HUES64 (cell line): ENCODE measurements at regions not wholly inside any gene's neighbourhood (a gene's known extent, or its start where the extent isn't known, plus 50 kb on each side); places are given as distances from the start of the nearest gene placed in this dataset.

Experiments
- H3K27ac ChIP-seq: 2 replicates; pipeline ENCODE4 v1.7.0; 2013; ENCODE audit warnings: low read depth, low read length, inconsistent platforms
- H3K27me3 ChIP-seq: 2 replicates; pipeline ENCODE4 v1.6.1; 2013; ENCODE audit warnings: mild to moderate bottlenecking, low read length; ENCODE audit not compliant: insufficient read depth
- H3K36me3 ChIP-seq: 2 replicates; pipeline ENCODE4 v1.6.1; 2013; ENCODE audit warnings: mild to moderate bottlenecking, low read length; ENCODE audit not compliant: insufficient read depth
- H3K4me1 ChIP-seq: 2 replicates; pipeline ENCODE4 v1.6.1; 2013; ENCODE audit warnings: mild to moderate bottlenecking, low read length, moderate library complexity; ENCODE audit not compliant: insufficient read depth
- H3K4me3 ChIP-seq: 2 replicates; pipeline ENCODE4 v1.5.1; 2013; ENCODE audit warnings: mild to moderate bottlenecking, low read length, moderate library complexity
- H3K9ac ChIP-seq: 2 replicates; pipeline ENCODE4 v1.6.1; 2013; ENCODE audit warnings: mild to moderate bottlenecking, low read depth, low read length
- H3K9me3 ChIP-seq: 2 replicates; pipeline ENCODE4 v1.6.1; 2013; ENCODE audit warnings: low read depth, low read length; ENCODE audit not compliant: insufficient read depth
- WGBS: fragments of 150-250, 120-280 bp; methylation state at CpG from one replicate; pipeline ENCODE4 v1.1.7; 2013; ENCODE audit warnings: missing lambda C conversion rate; 5-methylcytosine and 5-hydroxymethylcytosine counted together

DNA sequence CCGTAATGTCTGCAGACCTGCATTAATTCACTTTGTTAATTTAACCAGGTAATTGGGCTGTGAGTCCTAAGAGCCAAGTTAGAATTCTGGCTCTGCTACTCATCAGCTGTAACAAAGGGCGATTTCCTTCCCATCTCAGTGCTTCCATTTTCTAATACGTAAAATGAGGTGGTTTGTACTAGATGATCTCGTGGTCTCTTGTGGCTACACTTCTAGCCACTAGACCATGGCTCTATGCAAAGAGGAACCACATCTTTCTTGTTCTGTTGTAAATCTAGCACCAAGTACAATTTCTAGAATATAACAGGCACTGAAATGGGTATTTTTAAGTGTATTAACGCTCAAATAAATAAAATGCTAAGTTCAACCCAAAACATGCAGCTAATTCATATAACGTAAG is 174.4 kb upstream of the THBS1 start:
- Histone ChIP-seq H3K9me3 (no peaks in the 10 kb centered on the region), H3K36me3 (no peaks in the 10 kb centered on the region), H3K4me3 (no peak overlapping the region), H3K27ac (no peak overlapping the region), H3K9ac (no peak overlapping the region), H3K4me1 (no peaks in the 10 kb centered on the region), H3K27me3 (no peaks in the 10 kb centered on the region)
- WGBS: 97% methylated on average over 6 of the region's 6 CpGs

DNA sequence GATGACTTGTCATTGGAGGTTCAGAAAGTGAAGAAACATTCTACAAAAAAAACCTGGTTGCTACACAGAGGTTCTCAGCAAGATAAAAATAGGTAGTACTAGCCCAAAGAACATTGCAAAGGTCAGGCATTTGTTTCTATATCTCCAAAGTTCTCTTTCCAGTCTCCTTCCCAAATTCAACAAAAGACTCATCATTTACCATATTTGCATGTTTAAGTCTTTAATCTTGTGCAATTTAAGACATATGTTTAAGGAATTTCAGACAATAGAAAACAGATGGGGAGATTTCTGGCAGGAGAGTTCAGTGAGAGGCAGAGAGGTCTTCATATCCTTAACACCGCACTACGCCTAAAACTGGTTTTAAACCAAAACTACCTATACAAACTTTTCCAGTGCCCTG is 173.8 kb upstream of the THBS1 start:
- 100% methylated on average over 2 of the region's 2 CpGs for WGBS
- no peaks in the 10 kb centered on the region for H3K4me1 ChIP-seq
- H3K36me3 ChIP-seq: no peaks in the 10 kb centered on the region
- H3K27ac ChIP-seq: no peak overlapping the region
- H3K9me3 ChIP-seq: no peaks in the 10 kb centered on the region
- no peaks in the 10 kb centered on the region for H3K27me3 ChIP-seq
- H3K4me3 ChIP-seq: no peak overlapping the region
- no peak overlapping the region for H3K9ac ChIP-seq

DNA sequence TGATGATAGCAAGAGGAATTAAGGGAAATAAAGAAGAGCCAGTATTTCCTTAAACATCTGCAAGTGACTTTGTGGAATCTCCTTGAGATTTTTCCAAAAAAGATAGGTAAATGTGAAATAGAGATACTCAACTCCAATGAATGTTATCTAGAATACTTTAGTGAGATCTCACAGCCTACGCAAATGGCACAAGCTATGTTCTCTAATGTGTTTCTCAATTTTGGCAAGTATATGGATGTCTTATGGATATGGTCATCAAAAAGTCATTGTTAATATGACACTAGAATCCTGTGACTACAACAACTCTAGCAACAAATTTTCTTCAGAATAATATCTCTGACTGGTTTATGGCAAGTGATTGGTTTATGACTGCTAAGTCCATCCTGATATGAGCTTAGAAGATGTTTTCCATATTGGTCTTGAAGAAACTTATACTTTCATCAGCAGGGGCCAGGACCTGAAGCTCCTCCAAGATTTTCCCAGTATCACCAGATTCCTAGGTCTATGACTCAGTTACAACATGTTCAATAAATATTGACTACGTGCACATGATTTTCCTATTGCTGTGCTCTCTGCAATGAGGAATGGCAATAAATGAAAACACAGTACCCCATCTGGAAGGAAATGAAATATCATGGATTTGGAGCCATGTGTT is 170.9 kb upstream of the THBS1 start:
- Histone ChIP-seq H3K27me3 (no peaks in the 10 kb centered on the region), H3K4me3 (no peak overlapping the region), H3K9me3 (no peaks in the 10 kb centered on the region), H3K9ac (no peak overlapping the region), H3K27ac (no peak overlapping the region), H3K36me3 (no peaks in the 10 kb centered on the region), H3K4me1 (no peaks in the 10 kb centered on the region)
- WGBS: 88% methylated on average over 2 of the region's 2 CpGs

DNA sequence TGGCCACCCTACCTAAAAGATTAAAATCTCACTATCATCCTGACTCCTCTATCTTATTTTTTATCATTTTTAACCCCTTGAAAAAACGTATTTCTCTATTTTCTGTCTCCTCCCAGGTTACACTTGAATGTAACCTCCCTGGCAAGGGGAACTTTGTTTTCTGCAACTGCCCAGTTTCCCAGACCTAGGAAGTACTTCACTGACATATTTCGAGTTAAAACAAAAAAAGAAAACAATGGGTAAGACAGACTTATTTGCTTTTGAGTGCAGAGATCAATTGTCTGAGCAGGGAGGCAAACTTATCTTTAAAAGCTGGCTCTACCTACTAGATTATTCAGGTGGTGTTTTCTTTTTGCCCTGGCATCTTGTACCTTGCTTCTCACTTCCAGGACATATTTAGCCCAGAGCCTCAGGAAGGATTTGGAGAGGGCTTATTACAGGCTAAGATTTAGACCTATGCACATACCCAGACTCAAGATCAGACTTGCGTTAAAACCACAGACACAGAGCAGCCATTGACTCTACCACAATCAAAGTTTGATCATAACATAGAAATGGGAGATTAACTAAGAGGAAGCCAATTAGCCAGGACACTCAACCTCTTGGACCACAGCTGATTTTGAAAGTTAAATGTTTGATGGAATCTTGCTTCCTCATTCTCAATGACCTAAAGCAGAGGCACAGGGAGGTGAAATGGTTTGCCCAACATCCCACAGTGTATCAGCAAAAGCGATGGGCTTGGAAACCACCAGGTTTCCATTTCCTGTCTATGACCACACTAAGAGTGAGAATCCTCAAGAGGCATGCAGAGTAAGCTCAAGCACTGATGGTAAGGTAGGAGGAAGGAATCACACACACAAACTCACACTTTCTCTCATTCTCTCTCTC is 169.5 kb upstream of the THBS1 start:
- H3K36me3 ChIP-seq: no peaks in the 10 kb centered on the region
- H3K4me3 ChIP-seq: no peak overlapping the region
- no peaks in the 10 kb centered on the region for H3K27me3 ChIP-seq
- no peak overlapping the region for H3K27ac ChIP-seq
- peaks cover 5% of the 10 kb centered on the region for H3K9me3 ChIP-seq
- no peak overlapping the region for H3K9ac ChIP-seq
- 85% methylated on average over 4 of the region's 4 CpGs for WGBS
- H3K4me1 ChIP-seq: no peaks in the 10 kb centered on the region

DNA sequence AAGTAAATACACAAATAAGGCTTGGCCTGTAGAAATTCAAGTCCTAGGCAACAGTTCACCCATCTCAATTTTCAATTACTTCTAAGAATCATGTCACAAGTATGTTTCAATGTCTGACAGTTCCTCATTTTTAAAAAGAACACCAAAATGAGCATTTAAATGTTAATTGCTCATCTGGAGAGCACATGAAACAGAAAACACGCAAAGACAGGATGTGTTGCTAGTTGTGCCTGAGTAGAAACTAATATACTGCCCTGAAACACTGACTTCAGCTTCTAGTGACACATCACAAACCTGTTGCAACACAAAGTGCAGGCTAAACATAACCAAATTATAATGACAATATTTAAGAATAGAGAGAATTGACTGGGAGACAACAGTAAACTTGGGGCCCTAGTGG is 167.3 kb upstream of the THBS1 start:
- H3K27ac ChIP-seq: no peak overlapping the region
- H3K36me3 ChIP-seq: no peaks in the 10 kb centered on the region
- no peak overlapping the region for H3K4me3 ChIP-seq
- WGBS: 86% methylated on average over 1 of the region's 1 CpG
- H3K9me3 ChIP-seq: peaks cover 16% of the 10 kb centered on the region
- H3K9ac ChIP-seq: no peak overlapping the region
- no peaks in the 10 kb centered on the region for H3K4me1 ChIP-seq
- no peaks in the 10 kb centered on the region for H3K27me3 ChIP-seq

DNA sequence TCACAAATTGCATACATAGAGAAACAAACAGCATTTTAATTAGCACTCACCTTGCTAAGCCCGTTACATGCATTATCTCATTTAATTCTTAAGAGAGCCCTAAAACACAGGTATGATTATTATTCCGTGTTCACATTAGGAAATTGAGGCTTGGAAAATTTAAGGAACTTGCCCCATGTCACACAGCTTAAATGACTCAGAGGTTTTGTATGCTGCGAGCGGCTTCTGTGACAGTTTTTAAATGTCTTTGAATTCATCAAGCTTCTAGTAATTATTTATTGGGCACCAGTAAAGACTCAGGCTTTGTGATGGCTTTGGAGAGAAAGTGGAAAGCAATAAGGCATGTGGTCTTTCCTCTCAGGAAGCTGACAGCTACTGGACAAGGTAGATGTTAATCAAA is 166.7 kb upstream of the THBS1 start:
- no peaks in the 10 kb centered on the region for H3K4me1 ChIP-seq
- 95% methylated on average over 4 of the region's 4 CpGs for WGBS
- H3K9me3 ChIP-seq: peaks cover 16% of the 10 kb centered on the region
- H3K9ac ChIP-seq: no peak overlapping the region
- H3K27ac ChIP-seq: no peak overlapping the region
- no peaks in the 10 kb centered on the region for H3K36me3 ChIP-seq
- no peak overlapping the region for H3K4me3 ChIP-seq
- no peaks in the 10 kb centered on the region for H3K27me3 ChIP-seq

DNA sequence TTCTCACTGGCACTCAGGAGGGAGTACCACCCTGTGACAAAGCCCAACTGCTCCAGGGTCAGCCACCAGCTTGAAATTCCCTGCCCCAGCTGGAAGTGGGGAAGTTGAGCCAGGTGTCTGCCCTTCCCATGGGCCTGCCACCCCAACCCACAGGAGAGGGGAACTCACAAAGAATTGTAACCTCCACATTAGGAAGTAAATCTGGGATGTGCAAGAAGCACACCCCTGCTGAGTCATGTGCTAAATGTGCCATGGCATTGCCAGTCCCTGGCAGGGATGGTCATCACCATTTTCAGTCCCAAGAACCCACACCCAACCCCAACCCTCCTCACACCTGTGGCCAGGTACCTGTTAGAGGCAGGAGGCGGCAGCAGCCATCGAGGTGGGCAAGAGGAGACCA is 165.2 kb upstream of the THBS1 start:
- Histone ChIP-seq H3K9me3 (peaks cover 16% of the 10 kb centered on the region), H3K27me3 (no peaks in the 10 kb centered on the region), H3K36me3 (no peaks in the 10 kb centered on the region), H3K4me3 (no peak overlapping the region), H3K27ac (no peak overlapping the region), H3K4me1 (peaks cover 7% of the 10 kb centered on the region; the same call in 1 of the 2 replicates), H3K9ac (no peak overlapping the region)
- 50% methylated on average over 2 of the region's 2 CpGs for WGBS

DNA sequence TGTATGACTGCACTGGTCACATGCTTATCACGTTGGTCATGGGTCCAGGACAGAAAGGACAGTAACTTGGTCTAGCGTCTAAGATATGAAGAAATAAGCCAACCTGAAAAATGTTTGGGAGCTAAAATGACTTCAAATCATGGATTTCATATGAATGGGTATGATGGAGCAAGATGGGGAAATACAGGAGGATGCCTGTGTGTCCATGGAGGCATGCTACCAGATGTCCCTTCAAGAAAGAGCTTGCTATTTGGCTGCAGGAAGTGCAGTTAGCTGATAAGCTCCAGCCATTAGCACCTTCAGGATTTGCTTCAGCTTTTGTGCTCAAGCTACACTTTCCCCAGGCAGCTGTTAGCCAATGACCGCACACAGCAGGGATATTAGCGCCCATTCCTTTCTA is 164.6 kb upstream of the THBS1 start:
- no peak overlapping the region for H3K4me3 ChIP-seq
- peaks cover 7% of the 10 kb centered on the region; the same call in 1 of the 2 replicates for H3K4me1 ChIP-seq
- no peaks in the 10 kb centered on the region for H3K36me3 ChIP-seq
- 97% methylated on average over 4 of the region's 4 CpGs for WGBS
- no peaks in the 10 kb centered on the region for H3K27me3 ChIP-seq
- H3K9me3 ChIP-seq: peaks cover 16% of the 10 kb centered on the region
- no peak overlapping the region for H3K9ac ChIP-seq
- H3K27ac ChIP-seq: no peak overlapping the region

DNA sequence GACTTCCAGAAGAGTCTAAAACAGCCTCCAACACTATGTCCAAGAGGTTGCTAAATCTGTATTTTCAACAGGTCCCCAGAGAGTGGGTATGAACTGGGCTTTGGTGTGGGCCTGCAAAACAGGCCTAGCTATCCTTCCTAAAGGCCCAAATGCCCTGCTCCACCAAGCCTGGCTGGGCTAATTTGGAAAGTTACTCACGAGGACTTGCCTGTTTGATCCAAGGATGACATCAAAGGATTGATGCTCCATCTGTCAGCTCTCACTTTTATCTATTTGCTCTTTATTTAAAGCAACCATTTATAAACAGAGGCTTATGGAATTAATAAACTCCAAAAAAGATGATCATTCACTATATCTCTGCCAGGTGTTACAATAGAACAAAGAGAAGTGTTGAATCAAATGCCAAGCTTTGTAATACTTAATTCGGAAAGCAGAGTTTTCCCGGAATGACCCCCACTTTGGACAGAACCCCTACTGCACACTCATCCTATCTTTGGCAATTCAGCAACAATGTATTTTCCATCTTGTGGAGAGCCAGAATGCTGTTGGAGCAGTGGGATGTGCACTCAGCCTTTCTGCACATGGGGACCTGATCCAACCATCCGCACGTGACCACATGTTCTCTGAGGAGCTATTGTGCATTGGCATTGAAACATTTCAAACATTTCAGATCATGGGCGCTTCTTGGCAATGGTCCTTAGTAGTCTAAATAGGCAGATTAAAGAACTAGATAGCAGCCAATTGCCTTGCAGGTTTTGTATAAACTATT is 163.3 kb upstream of the THBS1 start:
- 81% methylated on average over 6 of the region's 6 CpGs for WGBS

DNA sequence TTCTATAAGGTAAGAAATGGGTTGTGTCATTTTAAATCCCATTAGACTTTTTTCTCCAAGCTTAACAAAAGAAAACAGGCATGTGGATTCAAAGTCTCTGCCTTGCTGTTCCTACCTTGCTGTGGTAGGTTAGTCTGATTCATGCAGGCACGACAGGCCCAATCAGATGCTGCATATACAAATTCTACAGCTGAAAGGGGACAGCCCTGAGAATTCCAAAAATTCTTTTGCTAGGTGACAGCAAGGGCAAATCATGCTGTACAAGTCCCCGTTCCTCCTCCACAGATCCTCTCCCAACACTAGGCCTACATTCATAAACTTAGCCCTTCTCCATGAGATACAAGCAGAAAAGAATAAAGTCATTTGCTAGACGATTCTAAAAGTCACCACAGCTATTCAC is 161.2 kb upstream of the THBS1 start:
- H3K36me3 ChIP-seq: no peaks in the 10 kb centered on the region
- no peak overlapping the region for H3K9ac ChIP-seq
- H3K4me3 ChIP-seq: peak overlapping the region; percentile 26; the same call in 1 of the 2 replicates
- H3K27me3 ChIP-seq: no peaks in the 10 kb centered on the region
- H3K9me3 ChIP-seq: peaks cover 16% of the 10 kb centered on the region
- H3K4me1 ChIP-seq: peaks cover 7% of the 10 kb centered on the region; the same call in 1 of the 2 replicates
- no peak overlapping the region for H3K27ac ChIP-seq
- WGBS: 90% methylated on average over 3 of the region's 3 CpGs

More for the DNA sequence above, 163.3 kb upstream of the THBS1 start:
- peaks cover 7% of the 10 kb centered on the region; the same call in 1 of the 2 replicates for H3K4me1 ChIP-seq
- peaks cover 16% of the 10 kb centered on the region for H3K9me3 ChIP-seq
- no peak overlapping the region for H3K9ac ChIP-seq
- no peaks in the 10 kb centered on the region for H3K27me3 ChIP-seq
- no peak overlapping the region for H3K27ac ChIP-seq
- H3K4me3 ChIP-seq: no peak overlapping the region
- no peaks in the 10 kb centered on the region for H3K36me3 ChIP-seq
